Neural cell (in vitro differentiated cells): ENCODE measurements at regions not wholly inside any gene's neighbourhood (a gene's known extent, or its start where the extent isn't known, plus 50 kb on each side); places are given as distances from the start of the nearest gene placed in this dataset.

Experiments
- EP300 ChIP-seq: fragments of 450-650 bp; conservative IDR thresholded peaks from 2 replicates; pipeline ENCODE4 v1.6.1; 2014; ENCODE audit warnings: antibody characterized with exemption, mild to moderate bottlenecking, moderate library complexity; ENCODE audit not compliant: poor library complexity, severe bottlenecking
- EZH2 ChIP-seq: fragments of 200-600, 300-800 bp; shearing (Covaris generic), sonication (generic); IDR thresholded peaks from 2 replicates; pipeline ENCODE4 v1.6.1; 2014; ENCODE audit warnings: antibody characterized with exemption, low read length, borderline replicate concordance, mild to moderate bottlenecking; ENCODE audit not compliant: insufficient read depth, poor library complexity, severe bottlenecking
- MXI1 ChIP-seq: fragments of 450-650 bp; conservative IDR thresholded peaks from 2 replicates; pipeline ENCODE4 v1.6.1; 2014; ENCODE audit warnings: antibody characterized with exemption, mild to moderate bottlenecking; ENCODE audit not compliant: poor library complexity, severe bottlenecking
- POLR2AphosphoS5 ChIP-seq: IDR thresholded peaks from 2 replicates; pipeline ENCODE4 v1.6.1; 2012
- RAD21 ChIP-seq: fragments of 450-650 bp; conservative IDR thresholded peaks from 2 replicates; pipeline ENCODE4 v1.6.1; 2014; ENCODE audit warnings: antibody characterized with exemption, mild to moderate bottlenecking, moderate library complexity
- SMC3 ChIP-seq: fragments of 450-650 bp; conservative IDR thresholded peaks from 2 replicates; pipeline ENCODE4 v1.6.1; 2014; ENCODE audit warnings: antibody characterized with exemption, mild to moderate bottlenecking, moderate library complexity; ENCODE audit not compliant: poor library complexity
- TAF1 ChIP-seq: IDR thresholded peaks from 2 replicates; pipeline ENCODE4 v1.6.1; 2012; ENCODE audit warnings: low read depth
- TF ChIP-seq, protein P1 (sequence below): fragments of 450-650 bp; IDR thresholded peaks from 2 replicates; pipeline ENCODE4 v1.5.1; 2014; ENCODE audit warnings: antibody characterized with exemption, mild to moderate bottlenecking, moderate library complexity; ENCODE audit not compliant: poor library complexity, severe bottlenecking
- TF ChIP-seq, protein P2 (sequence below): IDR thresholded peaks from 2 replicates; pipeline ENCODE4 v1.6.1; 2012; ENCODE audit warnings: borderline replicate concordance

DNA sequence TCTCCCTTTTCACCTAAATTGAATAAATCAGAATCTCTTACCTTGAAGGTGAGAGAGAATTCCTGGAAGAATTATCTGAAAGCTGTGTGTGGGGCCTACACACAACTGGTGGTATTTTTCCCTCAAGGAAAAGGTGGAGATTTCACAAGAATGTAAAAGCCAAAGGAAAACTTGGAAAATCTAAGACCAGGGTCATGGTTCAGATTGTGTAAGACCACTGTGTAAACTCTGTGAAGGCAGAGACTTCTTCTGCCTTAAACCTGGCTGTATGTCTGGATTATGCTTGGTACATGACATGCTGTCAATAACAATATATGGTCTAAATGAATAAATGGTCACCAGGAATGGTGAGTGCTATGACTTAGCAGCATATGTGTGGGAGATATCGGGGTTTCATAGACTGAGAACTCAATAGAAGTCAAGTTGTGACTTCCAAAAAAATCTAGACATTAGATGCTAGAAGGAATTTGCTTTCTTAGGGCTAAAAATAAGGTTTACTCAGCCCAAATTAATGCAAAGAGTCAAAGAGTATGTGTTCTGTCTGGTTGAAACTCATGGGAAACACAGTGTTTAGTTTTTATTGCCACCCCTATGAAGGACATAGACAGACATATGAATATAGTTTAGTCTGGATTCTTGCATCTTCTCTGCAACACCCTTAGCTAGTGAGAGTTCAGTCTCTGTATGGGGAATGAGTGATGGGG is 163.7 kb downstream of the SNAPC1 start:
- TF ChIP-seq, protein P1, sequence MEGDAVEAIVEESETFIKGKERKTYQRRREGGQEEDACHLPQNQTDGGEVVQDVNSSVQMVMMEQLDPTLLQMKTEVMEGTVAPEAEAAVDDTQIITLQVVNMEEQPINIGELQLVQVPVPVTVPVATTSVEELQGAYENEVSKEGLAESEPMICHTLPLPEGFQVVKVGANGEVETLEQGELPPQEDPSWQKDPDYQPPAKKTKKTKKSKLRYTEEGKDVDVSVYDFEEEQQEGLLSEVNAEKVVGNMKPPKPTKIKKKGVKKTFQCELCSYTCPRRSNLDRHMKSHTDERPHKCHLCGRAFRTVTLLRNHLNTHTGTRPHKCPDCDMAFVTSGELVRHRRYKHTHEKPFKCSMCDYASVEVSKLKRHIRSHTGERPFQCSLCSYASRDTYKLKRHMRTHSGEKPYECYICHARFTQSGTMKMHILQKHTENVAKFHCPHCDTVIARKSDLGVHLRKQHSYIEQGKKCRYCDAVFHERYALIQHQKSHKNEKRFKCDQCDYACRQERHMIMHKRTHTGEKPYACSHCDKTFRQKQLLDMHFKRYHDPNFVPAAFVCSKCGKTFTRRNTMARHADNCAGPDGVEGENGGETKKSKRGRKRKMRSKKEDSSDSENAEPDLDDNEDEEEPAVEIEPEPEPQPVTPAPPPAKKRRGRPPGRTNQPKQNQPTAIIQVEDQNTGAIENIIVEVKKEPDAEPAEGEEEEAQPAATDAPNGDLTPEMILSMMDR, result no peak
- TF ChIP-seq SMC3 (no peak), EP300 (no peak), EZH2 (no peak), POLR2AphosphoS5 (no peak), RAD21 (no peak), TAF1 (no peak), MXI1 (no peak)
- TF ChIP-seq, protein P2, sequence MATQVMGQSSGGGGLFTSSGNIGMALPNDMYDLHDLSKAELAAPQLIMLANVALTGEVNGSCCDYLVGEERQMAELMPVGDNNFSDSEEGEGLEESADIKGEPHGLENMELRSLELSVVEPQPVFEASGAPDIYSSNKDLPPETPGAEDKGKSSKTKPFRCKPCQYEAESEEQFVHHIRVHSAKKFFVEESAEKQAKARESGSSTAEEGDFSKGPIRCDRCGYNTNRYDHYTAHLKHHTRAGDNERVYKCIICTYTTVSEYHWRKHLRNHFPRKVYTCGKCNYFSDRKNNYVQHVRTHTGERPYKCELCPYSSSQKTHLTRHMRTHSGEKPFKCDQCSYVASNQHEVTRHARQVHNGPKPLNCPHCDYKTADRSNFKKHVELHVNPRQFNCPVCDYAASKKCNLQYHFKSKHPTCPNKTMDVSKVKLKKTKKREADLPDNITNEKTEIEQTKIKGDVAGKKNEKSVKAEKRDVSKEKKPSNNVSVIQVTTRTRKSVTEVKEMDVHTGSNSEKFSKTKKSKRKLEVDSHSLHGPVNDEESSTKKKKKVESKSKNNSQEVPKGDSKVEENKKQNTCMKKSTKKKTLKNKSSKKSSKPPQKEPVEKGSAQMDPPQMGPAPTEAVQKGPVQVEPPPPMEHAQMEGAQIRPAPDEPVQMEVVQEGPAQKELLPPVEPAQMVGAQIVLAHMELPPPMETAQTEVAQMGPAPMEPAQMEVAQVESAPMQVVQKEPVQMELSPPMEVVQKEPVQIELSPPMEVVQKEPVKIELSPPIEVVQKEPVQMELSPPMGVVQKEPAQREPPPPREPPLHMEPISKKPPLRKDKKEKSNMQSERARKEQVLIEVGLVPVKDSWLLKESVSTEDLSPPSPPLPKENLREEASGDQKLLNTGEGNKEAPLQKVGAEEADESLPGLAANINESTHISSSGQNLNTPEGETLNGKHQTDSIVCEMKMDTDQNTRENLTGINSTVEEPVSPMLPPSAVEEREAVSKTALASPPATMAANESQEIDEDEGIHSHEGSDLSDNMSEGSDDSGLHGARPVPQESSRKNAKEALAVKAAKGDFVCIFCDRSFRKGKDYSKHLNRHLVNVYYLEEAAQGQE, result no peak
